Hypothalamus (tissue), 51 donors: ENCODE measurements at regions not wholly inside any gene's neighbourhood (a gene's known extent, or its start where the extent isn't known, plus 50 kb on each side); places are given as distances from the start of the nearest gene placed in this dataset.
A peak's percentile ranks its signal among the peaks of the same experiment; 100 is the strongest.
"Not testable (repeated sequence)": the region's sequence is repeated elsewhere in the genome, so short reads cannot be mapped to it uniquely, and the experiment has no call there.

Source experiments
- DNase-seq, 51 donors: peaks; one replicate each; lab custom pipeline; 2025; lab: John Stamatoyannopoulos, UW

- not testable (repeated sequence) for DNase-seq
Observed at GRCh38 chr1:146883190-146883589, 54.9 kb upstream of the NBPF12 start.

GRCh38 chr1:146881096-146881495, 57.0 kb upstream of the NBPF12 start:
- not testable (repeated sequence) for DNase-seq

- DNase-seq: not testable (repeated sequence)
Observed at GRCh38 chr1:146863799-146864319, 74.3 kb upstream of the NBPF12 start.

- not testable (repeated sequence) for DNase-seq
Observed at GRCh38 chr1:146853147-146853546, 85.0 kb upstream of the NBPF12 start.

GRCh38 chr1:146850352-146850889, 87.7 kb upstream of the NBPF12 start:
- peak in 5 of 51 donors; percentile 0 to 2 (median 0) for DNase-seq

GRCh38 chr1:146838725-146839124, 99.4 kb upstream of the NBPF12 start:
- DNase-seq: not testable (repeated sequence)

- DNase-seq: not testable (repeated sequence)
Observed at GRCh38 chr1:146826957-146827356, 111.2 kb upstream of the NBPF12 start.

GRCh38 chr1:146794236-146794635, 143.9 kb upstream of the NBPF12 start:
- not testable (repeated sequence) for DNase-seq

GRCh38 chr1:146792725-146793124, 145.4 kb upstream of the NBPF12 start:
- peak in 12 of 51 donors; percentile 0 to 29 (median 10) for DNase-seq

- not testable (repeated sequence) for DNase-seq
Observed at GRCh38 chr1:146784212-146784940, 153.7 kb upstream of the NBPF12 start.

GRCh38 chr1:146781235-146781634, 156.9 kb upstream of the NBPF12 start:
- DNase-seq: not testable (repeated sequence)

GRCh38 chr1:146777826-146778602, 160.1 kb upstream of the NBPF12 start:
- peak in 18 of 51 donors; percentile 1 to 49 (median 12) for DNase-seq

- DNase-seq: not testable (repeated sequence)
Observed at GRCh38 chr1:146774988-146775387, 163.1 kb upstream of the NBPF12 start.

GRCh38 chr1:146774271-146774670, 163.9 kb upstream of the NBPF12 start:
- not testable (repeated sequence) for DNase-seq

GRCh38 chr1:146771409-146771808, 166.7 kb upstream of the NBPF12 start:
- not testable (repeated sequence) for DNase-seq

- not testable (repeated sequence) for DNase-seq
Observed at GRCh38 chr1:146770998-146771397, 167.1 kb upstream of the NBPF12 start.

- DNase-seq: not testable (repeated sequence)
Observed at GRCh38 chr1:146763234-146763633, 174.9 kb upstream of the NBPF12 start.

GRCh38 chr1:146756858-146757257, 181.3 kb upstream of the NBPF12 start:
- not testable (repeated sequence) for DNase-seq

GRCh38 chr1:146748686-146749085, 189.4 kb upstream of the NBPF12 start:
- DNase-seq: not testable (repeated sequence)

GRCh38 chr1:146731981-146732680, 206.0 kb upstream of the NBPF12 start:
- not testable (repeated sequence) for DNase-seq
